ENCODE measurements at regions not wholly inside any gene's neighbourhood (a gene's known extent, or its start where the extent isn't known, plus 50 kb on each side); places are given as distances from the start of the nearest gene placed in this dataset.
A peak's percentile ranks its signal among the peaks of the same experiment; 100 is the strongest.

DNA sequence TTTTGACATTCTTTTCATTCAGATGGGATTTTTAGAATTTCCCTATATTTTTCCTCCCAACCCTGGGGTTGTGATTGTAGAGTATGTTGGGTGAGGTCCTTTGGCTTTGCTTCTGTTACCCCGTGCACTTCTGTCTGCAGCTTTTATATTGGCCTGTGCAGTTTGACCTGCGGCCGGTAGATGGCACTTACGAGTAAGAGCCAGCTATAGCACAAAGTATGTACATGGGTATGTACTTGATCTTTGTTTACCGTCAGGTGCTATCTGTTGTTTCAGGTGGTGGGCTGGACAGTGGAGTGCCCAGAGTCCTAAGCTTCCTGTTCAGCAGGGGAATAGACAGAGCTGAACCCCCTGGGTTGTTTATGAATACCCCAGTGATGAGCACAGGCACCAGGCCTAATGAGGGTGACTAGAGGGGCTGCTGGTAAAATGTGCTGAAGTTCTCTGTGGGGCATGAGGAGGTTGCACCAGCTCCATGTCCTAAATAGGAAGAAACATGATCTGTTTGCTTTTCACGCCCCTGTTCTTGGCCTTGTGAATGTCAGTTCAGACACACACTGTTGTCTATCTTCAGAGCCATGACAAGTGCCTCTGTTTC, 58.9 kb upstream of the THUMPD2 start:
- no peaks in the 10 kb centered on the region for H3K79me2 ChIP-seq (ENCODE audit: control insufficient read depth, insufficient read depth, low read length)
- H3K9me1 ChIP-seq (ENCODE audit: control insufficient read depth, insufficient read depth, low read length): no peaks in the 10 kb centered on the region
- WGBS (ENCODE audit: insufficient coverage, low coverage, missing lambda C conversion rate): 7% methylated on average over 6 of the region's 6 CpGs
- H2AFZ ChIP-seq (ENCODE audit: low read depth, low read length): peak overlapping the region; percentile 71
- no peaks in the 10 kb centered on the region; the same call in 1 of the 2 replicates for H3K9me3 ChIP-seq (replicated peaks; ENCODE audit: control insufficient read depth, insufficient read depth, low read depth, low read length)
- H3K27ac ChIP-seq (ENCODE audit: extremely low read depth, low read depth, low read length): no peak overlapping the region; the same call in 2 of the 3 replicates
- no peaks in the 10 kb centered on the region for H4K20me1 ChIP-seq (replicated peaks; ENCODE audit: control insufficient read depth, insufficient read depth, low read length)
- peak overlapping the region; percentile 15 for H3K4me2 ChIP-seq (ENCODE audit: insufficient read depth, low read length)
- ATAC-seq (peak; percentile 96), FAIRE-seq (peak; percentile 90), DNase-seq (ENCODE audit: extremely low read depth in 1 of 4, low spot score in 3 of 4) (peak; percentile 47 to 59 (median 54))
- in situ Hi-C loops (cut with MboI) (no loop called here), intact Hi-C loops (cut with micrococcal nuclease) (no loop called here)
- BruUV-seq (replicated peaks): no TSS peak
- peaks cover 0 to 7% of the 10 kb centered on the region in 2 experiments; a peak in 2 of 5 replicates for H3K4me1 ChIP-seq (replicated peaks in 1 of 2; ENCODE audit: control insufficient read depth in 2 of 2, insufficient read depth in 2 of 2, low read length in 2 of 2)
- H3K9ac ChIP-seq (ENCODE audit: insufficient read depth in 1 of 2, low read depth in 2 of 2, low read length in 2 of 2): no peak overlapping the region
- no peak overlapping the region for H3K4me3 ChIP-seq
- H3K36me3 ChIP-seq (ENCODE audit: control insufficient read depth, insufficient read depth, low read length): no peaks in the 10 kb centered on the region
- POLR2A ChIA-PET: no interaction called here
- H3K27me3 ChIP-seq (ENCODE audit: control insufficient read depth in 2 of 2, insufficient read depth in 2 of 2, low read length in 2 of 2): no peaks in the 10 kb centered on the region
- CTCF ChIA-PET (ENCODE audit: low intra/inter-chr PET ratio): no interaction called here
- TF ChIP-seq, protein P1, sequence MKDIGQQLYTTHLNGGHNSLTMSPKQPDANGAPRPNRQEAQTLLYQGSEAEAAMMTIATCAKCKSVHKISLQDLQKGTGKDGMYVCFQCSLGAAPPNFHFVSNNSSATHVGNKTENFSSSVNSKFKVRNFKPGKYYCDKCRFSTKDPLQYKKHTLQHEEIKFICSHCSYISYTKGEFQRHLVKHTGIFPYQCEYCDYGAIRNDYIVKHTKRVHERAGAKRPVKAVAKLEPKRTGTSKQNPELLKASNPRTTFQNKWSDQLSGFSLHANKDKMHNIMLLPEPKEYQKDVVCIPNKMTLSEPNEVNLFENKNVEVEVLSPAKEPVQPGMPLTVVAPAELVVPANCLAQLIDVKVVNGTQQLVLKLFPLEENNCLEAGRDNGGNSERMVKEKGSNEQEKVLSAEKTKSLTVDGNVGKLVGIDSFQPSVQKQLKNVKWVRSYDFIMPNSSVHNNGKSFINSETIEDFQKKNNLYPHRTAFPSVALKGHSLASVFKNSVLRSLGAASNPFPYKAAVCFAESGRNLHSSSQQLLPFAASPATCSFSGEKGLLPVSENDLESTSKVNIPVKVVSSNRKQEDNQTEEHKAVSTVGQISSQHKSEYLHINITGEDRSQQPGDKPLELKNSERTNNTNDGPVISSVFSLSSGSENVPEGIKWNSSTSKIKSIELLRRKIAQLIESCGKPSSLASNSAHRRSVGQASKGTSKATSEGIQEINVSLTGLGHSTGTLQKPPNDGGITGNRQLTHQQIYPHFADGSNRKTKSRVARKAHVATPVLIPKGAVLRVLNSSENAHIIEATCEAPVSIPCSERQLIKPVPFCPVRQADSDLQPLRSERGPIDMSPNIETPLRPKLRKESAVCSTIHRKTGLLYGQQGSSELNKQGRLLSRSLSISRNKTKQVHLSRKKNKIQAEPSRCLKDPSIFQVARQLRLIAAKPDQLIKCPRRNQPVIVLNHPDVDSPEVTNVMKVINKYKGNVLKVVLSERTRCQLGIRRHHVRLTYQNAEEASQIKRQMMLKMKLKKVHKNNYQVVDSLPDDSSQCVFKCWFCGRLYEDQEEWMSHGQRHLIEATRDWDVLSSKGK (CRISPR knock-in tag; IDR thresholded peaks at IDR 0.05): no peak
- peak; percentile 45; the same call in 1 of the 2 replicates for TF ChIP-seq KLF16 (IDR thresholded peaks at IDR 0.05)
- TF ChIP-seq, protein P2, sequence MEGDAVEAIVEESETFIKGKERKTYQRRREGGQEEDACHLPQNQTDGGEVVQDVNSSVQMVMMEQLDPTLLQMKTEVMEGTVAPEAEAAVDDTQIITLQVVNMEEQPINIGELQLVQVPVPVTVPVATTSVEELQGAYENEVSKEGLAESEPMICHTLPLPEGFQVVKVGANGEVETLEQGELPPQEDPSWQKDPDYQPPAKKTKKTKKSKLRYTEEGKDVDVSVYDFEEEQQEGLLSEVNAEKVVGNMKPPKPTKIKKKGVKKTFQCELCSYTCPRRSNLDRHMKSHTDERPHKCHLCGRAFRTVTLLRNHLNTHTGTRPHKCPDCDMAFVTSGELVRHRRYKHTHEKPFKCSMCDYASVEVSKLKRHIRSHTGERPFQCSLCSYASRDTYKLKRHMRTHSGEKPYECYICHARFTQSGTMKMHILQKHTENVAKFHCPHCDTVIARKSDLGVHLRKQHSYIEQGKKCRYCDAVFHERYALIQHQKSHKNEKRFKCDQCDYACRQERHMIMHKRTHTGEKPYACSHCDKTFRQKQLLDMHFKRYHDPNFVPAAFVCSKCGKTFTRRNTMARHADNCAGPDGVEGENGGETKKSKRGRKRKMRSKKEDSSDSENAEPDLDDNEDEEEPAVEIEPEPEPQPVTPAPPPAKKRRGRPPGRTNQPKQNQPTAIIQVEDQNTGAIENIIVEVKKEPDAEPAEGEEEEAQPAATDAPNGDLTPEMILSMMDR (IDR thresholded peaks at IDR 0.05 in 2 of 3, conservative IDR thresholded peaks at IDR 0.05 in 1 of 3; ENCODE audit: insufficient read depth in 2 of 3, low read depth in 1 of 3, low read length in 3 of 3): peak; percentile 69 to 85 (median 77)
- no peak for TF ChIP-seq RAD51 (IDR thresholded peaks at IDR 0.05; ENCODE audit: borderline replicate concordance, low read depth)
- TF ChIP-seq CBX5 (IDR thresholded peaks at IDR 0.05; ENCODE audit: borderline replicate concordance, low read depth): peak; percentile 36; the same call in 1 of the 2 replicates
- TF ChIP-seq HMG20A (CRISPR knock-in tag; conservative IDR thresholded peaks at IDR 0.05): no peak
- peak; percentile 34 to 63; a peak in 3 of 4 replicates for TF ChIP-seq RAD21 (CRISPR knock-in tag; conservative IDR thresholded peaks at IDR 0.05 in 1 of 2, IDR thresholded peaks at IDR 0.05 in 1 of 2)
- TF ChIP-seq ZNF586 (CRISPR knock-in tag; conservative IDR thresholded peaks at IDR 0.05): no peak
- peak; percentile 58 for TF ChIP-seq SMC3 (conservative IDR thresholded peaks at IDR 0.05; ENCODE audit: insufficient read depth, low read depth, low read length)
- no peak for TF ChIP-seq CBFA2T3 (IDR thresholded peaks at IDR 0.05)
- TF ChIP-seq XRCC4 (IDR thresholded peaks at IDR 0.05; ENCODE audit: extremely low read depth, insufficient read depth, insufficient read length): no peak
- TF ChIP-seq CBX3 (IDR thresholded peaks at IDR 0.05; ENCODE audit: borderline replicate concordance in 1 of 2, low read length in 2 of 2): 0 out of 3 replicates have a peak, but pooled peaks of 1 of the 2 experiments have one; percentile 16
